ENCODE measurements at regions not wholly inside any gene's neighbourhood (a gene's known extent, or its start where the extent isn't known, plus 50 kb on each side); places are given as distances from the start of the nearest gene placed in this dataset.

GRCh38 chr13:105073041-105073440, 1462.4 kb downstream of the EFNB2 start:
- no peak for DNase-seq

GRCh38 chr13:105070452-105070851, 1465.0 kb downstream of the EFNB2 start:
- no peak for DNase-seq

- DNase-seq, result no peak
Measured at GRCh38 chr13:105069106-105069505, 1466.4 kb downstream of the EFNB2 start.

DNA sequence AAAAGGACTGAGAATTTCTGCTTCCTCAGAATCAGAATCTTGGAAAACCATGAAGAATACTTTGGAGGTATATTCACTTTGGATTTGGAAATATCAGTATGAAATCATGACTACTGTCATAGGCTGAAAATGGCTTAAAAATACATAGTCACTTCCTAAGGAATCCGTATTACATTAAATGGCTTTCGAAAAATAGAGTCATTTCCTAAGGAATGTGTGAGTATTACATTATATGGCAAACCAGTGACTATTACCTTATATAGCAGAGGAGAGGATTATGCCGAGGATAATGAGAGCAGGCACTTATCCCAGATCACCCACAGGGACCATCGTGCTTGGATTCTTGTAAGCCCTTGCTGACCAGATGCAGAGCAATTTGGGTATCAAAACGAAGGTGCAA, 1471.8 kb downstream of the EFNB2 start:
- no peak for DNase-seq

GRCh38 chr13:105059786-105060185, 1475.7 kb downstream of the EFNB2 start:
- DNase-seq, result no peak

- DNase-seq, result no peak
Measured at GRCh38 chr13:105058517-105058916, 1476.9 kb downstream of the EFNB2 start.

DNA sequence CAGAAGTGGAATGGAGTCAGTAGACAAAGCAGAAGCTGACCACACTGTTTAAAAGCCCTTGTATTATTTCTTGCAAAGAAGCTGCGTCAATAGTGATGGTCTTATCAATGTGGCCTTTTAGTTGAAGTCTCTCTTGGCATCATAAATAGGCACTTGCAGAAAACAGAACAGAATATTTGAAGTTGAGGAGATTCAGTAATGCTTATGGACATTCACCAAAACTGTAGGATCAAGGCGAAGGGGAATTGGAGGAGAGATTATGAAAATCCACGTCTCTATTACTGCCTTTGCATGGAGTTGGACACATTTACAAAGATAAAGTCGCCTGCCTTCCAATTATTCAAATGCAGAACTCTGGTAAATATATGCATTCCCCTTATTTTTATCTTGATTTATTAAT, 1482.8 kb downstream of the EFNB2 start:
- DNase-seq, result no peak

DNA sequence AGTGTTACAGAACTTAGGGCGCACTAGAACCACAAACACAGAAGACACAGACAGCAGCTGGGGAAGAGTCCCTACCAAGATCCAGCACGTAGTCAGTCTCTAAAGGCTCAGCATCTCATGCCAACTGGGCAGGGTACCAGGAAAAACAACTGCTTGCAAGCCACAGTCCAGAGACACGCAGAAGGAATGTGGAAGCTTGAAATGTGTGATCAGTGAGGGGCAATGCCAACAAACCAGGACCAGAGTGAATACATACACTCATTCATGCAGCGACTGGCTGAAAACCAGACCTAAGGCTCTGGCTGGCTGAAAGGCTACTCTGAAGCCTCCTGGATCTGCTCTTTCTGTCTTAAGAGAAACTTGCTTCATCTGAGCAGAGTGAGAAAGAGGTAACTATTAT, 1484.8 kb downstream of the EFNB2 start:
- no peak for DNase-seq

DNA sequence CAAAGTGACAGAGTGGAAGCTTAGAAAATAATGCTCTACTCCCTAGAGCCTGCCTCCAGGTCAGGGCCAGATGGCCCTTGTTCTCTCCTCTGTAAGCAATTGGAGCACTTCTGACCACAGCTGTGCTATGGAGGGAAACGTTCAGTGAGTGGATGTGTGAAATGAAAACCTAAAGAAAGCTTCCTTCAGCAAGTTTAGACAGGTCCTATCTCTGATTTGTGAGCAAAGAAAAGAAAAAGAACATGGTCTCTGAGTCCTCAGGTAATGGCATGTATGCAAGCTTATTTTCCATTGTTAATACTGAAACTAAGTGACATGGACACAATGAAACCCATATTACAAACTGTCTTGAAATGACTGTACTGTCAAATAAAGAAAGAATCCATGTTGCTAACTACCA, 1486.8 kb downstream of the EFNB2 start:
- DNase-seq, result no peak

DNA sequence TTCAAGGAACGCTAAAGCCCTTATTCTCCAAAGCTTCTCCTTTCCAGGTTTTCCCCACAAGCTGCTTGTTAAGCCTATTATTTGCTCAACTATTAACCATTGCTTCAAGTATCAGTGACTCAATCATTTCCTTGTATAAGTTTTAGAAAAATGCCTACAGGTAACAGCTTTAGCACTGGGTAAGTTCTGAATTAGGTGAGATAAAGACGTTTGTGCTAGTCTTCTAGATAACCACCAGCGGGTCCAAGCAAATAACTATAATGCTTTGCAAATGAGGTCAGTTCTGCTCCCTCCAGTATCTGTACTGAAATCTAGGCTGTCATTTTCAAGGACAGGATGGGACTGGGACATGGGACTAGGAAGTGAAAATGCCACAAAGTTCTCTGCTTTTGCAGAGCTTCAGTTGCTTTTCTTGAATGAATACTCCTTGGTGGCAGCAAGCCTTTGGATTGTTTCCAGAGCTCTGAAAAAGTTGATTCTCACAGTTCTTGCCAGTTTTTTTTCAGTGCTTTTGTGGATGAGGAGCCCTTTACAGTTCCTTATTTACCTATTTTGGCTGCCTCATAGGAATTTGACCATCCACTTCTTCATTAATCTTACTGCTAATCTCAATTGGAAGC, 1487.7 kb downstream of the EFNB2 start:
- DNase-seq, result no peak

DNA sequence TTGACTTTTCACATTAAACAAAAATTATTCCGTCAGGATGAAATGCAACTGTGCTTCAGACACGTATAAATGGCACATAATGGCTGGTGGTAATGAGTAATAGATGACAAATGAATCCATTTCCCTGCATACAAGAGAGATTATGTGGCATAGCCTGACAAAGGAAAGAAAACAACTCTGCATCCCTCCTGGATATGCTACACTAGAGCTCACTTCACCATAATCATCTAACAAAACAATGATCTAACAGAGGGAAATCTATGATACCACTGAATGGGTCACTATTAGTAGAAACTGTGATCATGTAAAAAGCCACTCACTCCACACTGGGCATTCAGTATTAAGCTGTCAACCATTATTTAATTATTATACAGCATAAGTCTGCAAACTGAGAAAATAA, 1498.4 kb downstream of the EFNB2 start:
- DNase-seq, result no peak

GRCh38 chr13:105035092-105035491, 1500.4 kb downstream of the EFNB2 start:
- DNase-seq, result no peak

DNA sequence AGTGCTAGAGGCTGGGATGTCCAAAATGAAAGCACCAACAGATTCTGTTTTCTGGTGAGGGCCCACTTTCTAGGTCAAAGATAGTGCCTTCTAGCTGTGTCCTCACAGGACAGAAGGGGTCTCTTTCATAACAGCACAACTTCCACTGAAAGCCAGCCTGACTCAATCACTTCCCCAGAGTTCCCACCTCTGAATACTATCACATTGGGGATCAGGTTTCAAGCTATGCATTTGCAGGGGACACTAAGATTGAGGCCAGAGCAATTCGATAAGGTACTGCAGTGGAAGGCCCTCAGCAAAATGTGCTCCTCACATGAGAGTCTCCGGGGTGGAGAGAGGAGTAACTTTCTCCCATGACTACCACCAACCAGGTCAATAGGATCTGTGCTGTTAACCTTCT, 1501.5 kb downstream of the EFNB2 start:
- DNase-seq, result no peak

DNA sequence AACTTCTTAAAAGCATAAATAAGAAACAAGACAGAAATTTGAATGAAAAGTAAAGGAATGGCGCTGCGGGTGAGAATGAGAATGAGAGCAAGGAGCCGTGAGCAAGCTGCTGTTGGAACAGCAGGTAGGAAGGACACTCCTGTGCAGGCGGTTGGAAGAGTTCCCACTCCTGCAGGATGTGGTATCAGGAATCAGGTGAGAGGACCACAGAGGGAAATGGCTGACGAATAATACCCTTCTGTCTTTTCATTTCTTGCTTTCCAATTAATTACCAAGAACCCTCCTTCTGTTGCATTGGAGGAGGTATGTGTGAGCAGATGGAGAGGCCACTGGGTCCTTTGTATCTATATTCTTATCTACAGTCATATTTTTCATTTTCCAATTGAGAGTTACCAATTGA, 1504.2 kb downstream of the EFNB2 start:
- no peak for DNase-seq

GRCh38 chr13:105030851-105031250, 1504.6 kb downstream of the EFNB2 start:
- no peak for DNase-seq

- no peak for DNase-seq
Measured at GRCh38 chr13:105019073-105019472, 1516.4 kb downstream of the EFNB2 start.

DNA sequence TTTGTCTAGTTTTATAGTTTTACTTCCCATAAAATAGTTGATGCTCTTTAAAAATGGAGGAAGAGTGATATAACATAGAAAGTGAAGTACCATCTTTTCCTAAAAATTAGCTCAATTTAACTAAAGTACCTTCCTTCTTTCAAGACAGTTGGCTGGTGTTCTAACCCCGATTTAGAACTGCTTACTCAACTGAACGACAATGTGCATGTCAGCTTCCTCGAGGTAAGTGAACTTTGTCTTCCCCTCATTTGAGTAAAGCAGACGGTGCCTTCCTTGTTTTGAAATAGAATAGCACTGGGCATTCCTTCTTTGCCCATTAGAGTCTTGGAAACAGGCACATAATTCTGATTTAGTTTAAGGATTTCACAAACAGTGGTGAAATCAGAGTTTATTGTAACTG, 1519.2 kb downstream of the EFNB2 start:
- DNase-seq, result no peak

DNA sequence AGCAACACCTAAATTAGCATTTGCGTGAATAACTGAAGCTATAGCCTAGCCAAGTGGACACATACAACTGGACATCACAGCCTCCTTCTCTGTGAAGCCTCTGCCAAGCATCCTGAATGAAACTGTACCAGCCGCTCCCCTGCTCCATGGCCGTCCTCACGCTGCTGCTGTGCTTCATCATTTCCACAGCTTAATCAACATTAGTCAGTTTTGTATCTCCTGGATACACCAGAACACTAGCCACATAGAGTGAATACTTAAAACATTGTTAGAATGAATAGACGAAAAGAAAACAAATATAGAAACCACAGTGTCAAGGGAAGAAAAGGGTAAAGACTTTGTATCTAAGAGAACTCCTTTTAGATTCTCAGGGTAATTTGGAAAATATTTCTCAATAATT, 1526.9 kb downstream of the EFNB2 start:
- no peak for DNase-seq

DNA sequence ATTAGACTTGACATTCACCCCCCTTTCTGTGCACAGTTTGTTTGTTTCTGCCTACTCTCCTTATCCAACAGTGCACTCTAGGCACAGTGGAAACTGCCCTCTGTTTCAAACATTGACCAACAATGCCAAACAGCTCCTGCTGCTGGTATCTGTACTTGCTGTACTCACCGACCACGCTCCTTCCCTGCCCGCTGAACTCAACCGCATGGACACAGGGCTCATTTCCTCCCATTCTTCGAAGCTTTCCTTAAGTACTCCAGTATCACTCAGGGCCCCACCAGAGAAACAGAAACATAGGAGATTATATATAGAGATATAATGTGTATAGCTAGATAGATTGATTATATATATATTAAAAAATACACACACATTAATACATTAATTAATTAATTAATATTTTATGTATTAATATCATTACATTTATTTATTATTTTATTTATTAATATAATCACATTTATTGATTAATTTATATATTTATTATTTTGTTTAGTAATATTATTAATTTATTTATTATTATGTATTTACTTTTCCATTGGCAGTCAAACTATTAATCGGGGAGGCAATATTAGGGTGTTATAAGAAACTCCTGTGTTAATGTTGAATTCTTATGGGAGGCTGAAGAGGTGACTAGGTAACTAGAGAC, 1528.2 kb downstream of the EFNB2 start:
- no peak for DNase-seq

GRCh38 chr13:104996022-104996421, 1539.4 kb downstream of the EFNB2 start:
- DNase-seq, result no peak

DNA sequence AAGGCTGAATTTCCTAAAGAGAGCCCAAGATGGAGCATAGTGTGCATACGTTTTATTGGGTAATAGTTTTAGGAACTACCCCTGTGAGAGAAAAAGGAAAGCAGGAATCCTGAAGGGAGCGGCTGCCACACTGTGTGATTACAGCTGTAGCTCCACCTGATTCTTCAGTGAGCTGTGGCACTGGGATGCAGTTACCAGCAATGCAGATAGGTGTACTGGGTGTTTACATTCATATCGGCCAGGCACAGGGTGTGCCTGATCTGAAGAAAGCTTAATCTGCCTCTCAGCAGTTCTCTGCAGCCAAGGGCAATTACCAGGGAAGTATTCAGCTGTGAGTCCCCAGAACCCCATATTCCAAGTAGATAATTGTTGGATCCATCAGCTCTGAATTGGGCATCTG, 1541.8 kb downstream of the EFNB2 start:
- DNase-seq, result no peak

- DNase-seq, result no peak
Measured at GRCh38 chr13:104987621-104988020, 1547.8 kb downstream of the EFNB2 start.

DNA sequence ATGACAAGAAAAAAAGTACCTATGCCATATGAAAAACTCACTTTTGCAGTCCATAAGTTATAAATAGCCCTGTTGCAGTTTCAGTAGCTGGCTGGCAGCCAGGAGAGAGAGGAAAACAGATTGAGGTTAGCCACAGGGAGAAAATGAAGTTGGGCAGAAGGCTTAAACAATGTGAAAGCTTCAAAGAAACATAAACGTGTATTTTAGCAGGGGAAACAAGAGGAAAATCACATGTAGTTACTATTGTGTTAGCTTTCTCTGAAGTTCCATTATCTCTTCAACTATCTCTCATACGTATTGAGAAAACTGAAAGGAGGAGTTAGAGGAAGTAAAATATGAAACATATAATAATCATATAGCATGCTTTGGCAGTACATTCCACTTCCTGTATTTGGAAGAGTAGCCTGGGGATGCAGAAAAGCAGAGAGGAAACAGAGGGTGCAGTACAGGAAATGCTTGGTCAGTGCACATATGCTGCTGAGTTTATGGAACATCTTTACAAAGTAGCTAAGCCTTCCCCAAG, 1551.1 kb downstream of the EFNB2 start:
- peak; percentile 27 for DNase-seq

GRCh38 chr13:104983601-104984000, 1551.9 kb downstream of the EFNB2 start:
- no peak for DNase-seq

- peak; percentile 10 for DNase-seq
Measured at GRCh38 chr13:104980586-104980985, 1554.9 kb downstream of the EFNB2 start.
